Mucosa of descending colon (tissue), 3 donors: ENCODE measurements at regions not wholly inside any gene's neighbourhood (a gene's known extent, or its start where the extent isn't known, plus 50 kb on each side); places are given as distances from the start of the nearest gene placed in this dataset.

Experiments
- ATAC-seq: fragments of 200-7000 bp; cut with Tn5 transposase; one replicate; pipeline ENCODE4 v1.9.1; 2020; ENCODE audit warnings: mild to moderate bottlenecking, moderate library complexity
- DNase-seq, 3 donors: peaks; one replicate each; pipeline ENCODE4 v3.0.0-alpha.2; 2020
- H3K36me3 ChIP-seq: fragments of 200-600 bp; one replicate; pipeline ENCODE4 v1.8.0; 2021; ENCODE audit warnings: low read depth, mild to moderate bottlenecking
- H3K4me1 ChIP-seq: fragments of 200-600 bp; one replicate; pipeline ENCODE4 v1.8.0; 2021; ENCODE audit warnings: low read depth, mild to moderate bottlenecking
- H3K4me3 ChIP-seq: fragments of 200-600 bp; one replicate; pipeline ENCODE4 v1.8.0; 2021; ENCODE audit warnings: mild to moderate bottlenecking
- H3K9me3 ChIP-seq: fragments of 200-600 bp; one replicate; pipeline ENCODE4 v1.8.0; 2021; ENCODE audit warnings: mild to moderate bottlenecking
- CTCF ChIP-seq: fragments of 200-600 bp; IDR thresholded peaks from one replicate; pipeline ENCODE4 v1.8.0; 2022; ENCODE audit warnings: antibody characterized with exemption, mild to moderate bottlenecking
- intact Hi-C, 2 donors: fragments of 100-400 bp; cut with DNase I in 1 of 2; cut with micrococcal nuclease in 1 of 2; formaldehyde crosslinking; loops; one replicate each; pipeline versions ENCODE4 v1.11.0 to v1.11.1; 2022; cut with DNase I, micrococcal nuclease
- donor health status: DM: no; HTN: no; CAD: no; lungs with moderate emphysema.
- donor health status: DM: no; HTN: no; CAD: no.
- donor health status: DM: no; HTN: yes; CAD: no.

- no peak for TF ChIP-seq CTCF
- intact Hi-C loops = no loop called here
- ATAC-seq = no peak
- H3K4me3 ChIP-seq = no peak overlapping the region
- no peaks in the 10 kb centered on the region for H3K4me1 ChIP-seq
- H3K36me3 ChIP-seq = no peaks in the 10 kb centered on the region
- DNase-seq = no peak
- no peaks in the 10 kb centered on the region for H3K9me3 ChIP-seq
These were observed 339.9 kb downstream of the FBXO8 start for GRCh38 chr4:173943547-173943946.

- no peak for TF ChIP-seq CTCF
- Histone ChIP-seq H3K4me3 (no peak overlapping the region), H3K9me3 (no peaks in the 10 kb centered on the region), H3K36me3 (no peaks in the 10 kb centered on the region), H3K4me1 (no peaks in the 10 kb centered on the region)
- no peak for DNase-seq
- ATAC-seq = no peak
- intact Hi-C loops = no loop called here
These were observed 343.3 kb downstream of the FBXO8 start for GRCh38 chr4:173940146-173940545.

GRCh38 chr4:173937631-173938270, 345.7 kb downstream of the FBXO8 start:
- DNase-seq (no peak), ATAC-seq (no peak)
- H3K4me1 ChIP-seq = no peaks in the 10 kb centered on the region
- no peak for TF ChIP-seq CTCF
- intact Hi-C loops = no loop called here
- no peaks in the 10 kb centered on the region for H3K9me3 ChIP-seq
- H3K36me3 ChIP-seq = no peaks in the 10 kb centered on the region
- H3K4me3 ChIP-seq = no peak overlapping the region

- no peak for TF ChIP-seq CTCF
- ATAC-seq (no peak), DNase-seq (no peak)
- H3K4me1 ChIP-seq = no peaks in the 10 kb centered on the region
- no peaks in the 10 kb centered on the region for H3K9me3 ChIP-seq
- no peaks in the 10 kb centered on the region for H3K36me3 ChIP-seq
- no peak overlapping the region for H3K4me3 ChIP-seq
- intact Hi-C loops = no loop called here
These were observed 346.6 kb downstream of the FBXO8 start for GRCh38 chr4:173936861-173937260.

GRCh38 chr4:173935622-173936405, 347.7 kb downstream of the FBXO8 start:
- no peak for TF ChIP-seq CTCF
- Histone ChIP-seq H3K9me3 (no peaks in the 10 kb centered on the region), H3K4me1 (no peaks in the 10 kb centered on the region), H3K36me3 (no peaks in the 10 kb centered on the region), H3K4me3 (no peak overlapping the region)
- ATAC-seq (no peak), DNase-seq (no peak)
- intact Hi-C loops = no loop called here
